HCT116 (cell line): ENCODE measurements at regions not wholly inside any gene's neighbourhood (a gene's known extent, or its start where the extent isn't known, plus 50 kb on each side); places are given as distances from the start of the nearest gene placed in this dataset.

ENCODE experiments used
- CBX3 ChIP-seq: IDR thresholded peaks from 2 replicates; pipeline ENCODE4 v1.6.1; 2012; ENCODE audit warnings: low read depth
- CEBPB ChIP-seq: IDR thresholded peaks from 2 replicates; pipeline ENCODE4 v1.6.1; 2012; ENCODE audit warnings: low read depth
- CTCF ChIP-seq, 3 experiments: fragments of 200-600 bp in 1 of 3; sonication (generic) in 1 of 3; IDR thresholded peaks in 2 of 3; conservative IDR thresholded peaks in 1 of 3; 2 replicates each; pipeline ENCODE4 v1.5.1; 2012 to 2017; ENCODE audit warnings: low read depth in 2 of 3, low read length in 2 of 3, antibody characterized with exemption in 1 of 3, borderline replicate concordance in 1 of 3, control low read depth in 1 of 3, mild to moderate bottlenecking in 1 of 3, mixed read lengths in 1 of 3, mixed run types in 1 of 3, moderate library complexity in 1 of 3; ENCODE audit not compliant: insufficient read depth in 1 of 3
- ELF1 ChIP-seq: IDR thresholded peaks from 2 replicates; pipeline ENCODE4 v1.6.1; 2012; ENCODE audit warnings: low read depth, borderline replicate concordance
- MAX ChIP-seq: IDR thresholded peaks from 2 replicates; pipeline ENCODE4 v1.6.1; 2012
- POLR2A ChIP-seq: IDR thresholded peaks from 2 replicates; pipeline ENCODE4 v1.7.0; 2011; ENCODE audit warnings: borderline replicate concordance; ENCODE audit not compliant: insufficient read depth, insufficient read length; ENCODE audit errors: extremely low read depth
- POLR2AphosphoS5 ChIP-seq: IDR thresholded peaks from 2 replicates; pipeline ENCODE4 v1.6.1; 2011; ENCODE audit warnings: mild to moderate bottlenecking, low read depth, low read length, moderate library complexity
- REST ChIP-seq: IDR thresholded peaks from 2 replicates; pipeline ENCODE4 v1.6.1; 2012; ENCODE audit warnings: low read depth
- YY1 ChIP-seq: IDR thresholded peaks from 2 replicates; pipeline ENCODE4 v1.6.1; 2011; ENCODE audit warnings: low read length, low read depth, moderate library complexity, mild to moderate bottlenecking; ENCODE audit not compliant: insufficient replicate concordance; ENCODE audit errors: extremely low read depth

GRCh38 chr10:3233486-3233990 lies 61.0 kb upstream of the PITRM1 start:
- TF ChIP-seq ELF1: no peak
- TF ChIP-seq CTCF (IDR thresholded peaks at IDR 0.05 in 2 of 3, conservative IDR thresholded peaks at IDR 0.05 in 1 of 3; ENCODE audit: borderline replicate concordance in 1 of 3, insufficient read depth in 1 of 3, low read depth in 2 of 3, low read length in 2 of 3): no peak
- no peak for TF ChIP-seq POLR2AphosphoS5
- no peak for TF ChIP-seq POLR2A
- TF ChIP-seq REST: no peak
- TF ChIP-seq CEBPB: no peak
- TF ChIP-seq MAX: no peak
- no peak for TF ChIP-seq CBX3
- no peak for TF ChIP-seq YY1
